Caco-2 (cell line): ENCODE measurements at regions not wholly inside any gene's neighbourhood (a gene's known extent, or its start where the extent isn't known, plus 50 kb on each side); places are given as distances from the start of the nearest gene placed in this dataset.

Experiments
- BruUV-seq: library from RNA; stranded (reverse); fragments of 400-500 nt; replicated peaks from 2 replicates; lab custom pipeline; 2021; lab: Mats Ljungman, UMichigan
- CTCF ChIA-PET: fragments of 300-600 bp; sonication (Branson Sonifier 250); formaldehyde crosslinking; loops from one replicate; lab custom pipeline; 2022; ENCODE audit warnings: antibody characterized with exemption; lab: Charles Lee
- POLR2A ChIA-PET: fragments of 300-600 bp; sonication (Branson Sonifier 250); formaldehyde crosslinking; loops from one replicate; lab custom pipeline; 2022; ENCODE audit warnings: antibody characterized with exemption; lab: Charles Lee
- DNase-seq, 2 experiments: peaks; one replicate each; pipeline versions ENCODE4 v3.0.0 to v3.0.0-alpha.2; 2020 to 2022
- H3K27me3 ChIP-seq: replicated peaks from 2 replicates; pipeline ENCODE4 v1.6.0; 2011; ENCODE audit warnings: low read length; ENCODE audit not compliant: control insufficient read depth, insufficient read depth
- H3K36me3 ChIP-seq: 2 replicates; pipeline ENCODE4 v1.5.1; 2011; ENCODE audit warnings: low read length; ENCODE audit not compliant: control insufficient read depth, insufficient read depth
- H3K4me1 ChIP-seq: fragments of 250-450 bp; sonication (Bioruptor Pico); 2 replicates; pipeline ENCODE4 v1.5.1; 2020; ENCODE audit warnings: mild to moderate bottlenecking
- H3K4me3 ChIP-seq: 2 replicates; pipeline ENCODE4 v1.5.1; 2011; ENCODE audit warnings: low read depth, mild to moderate bottlenecking, control low read depth, low read length
- H3K9me3 ChIP-seq: fragments of 250-450 bp; sonication (Bioruptor Pico); 2 replicates; pipeline ENCODE4 v1.5.1; 2020; ENCODE audit warnings: mild to moderate bottlenecking, moderate library complexity
- H3K27ac Mint-ChIP-seq: one replicate; pipeline ENCODE4 v1.8.0; 2022; ENCODE audit warnings: mixed read lengths; ENCODE audit not compliant: unreplicated experiment
- H3K27me3 Mint-ChIP-seq: one replicate; pipeline ENCODE4 v1.8.0; 2022; ENCODE audit warnings: mixed read lengths; ENCODE audit not compliant: insufficient read depth, unreplicated experiment
- H3K36me3 Mint-ChIP-seq: one replicate; pipeline ENCODE4 v1.8.0; 2022; ENCODE audit warnings: mild to moderate bottlenecking, mixed read lengths; ENCODE audit not compliant: insufficient read depth, unreplicated experiment
- H3K4me1 Mint-ChIP-seq: one replicate; pipeline ENCODE4 v1.8.0; 2022; ENCODE audit warnings: low read depth, mixed read lengths; ENCODE audit not compliant: unreplicated experiment
- H3K4me3 Mint-ChIP-seq: one replicate; pipeline ENCODE4 v1.8.0; 2022; ENCODE audit warnings: mild to moderate bottlenecking, moderate library complexity, mixed read lengths; ENCODE audit not compliant: unreplicated experiment
- H3K9me3 Mint-ChIP-seq: one replicate; pipeline ENCODE4 v1.8.0; 2022; ENCODE audit warnings: mixed read lengths; ENCODE audit not compliant: unreplicated experiment
- CTCF ChIP-seq, 2 experiments: fragments of 200-600 bp in 1 of 2; IDR thresholded peaks; 1 replicate in 1 of 2; 2 replicates in 1 of 2; pipeline versions ENCODE4 v1.5.1 to v1.8.0; 2011 to 2022; ENCODE audit warnings: antibody characterized with exemption in 1 of 2, control low read depth in 1 of 2, inconsistent platforms in 1 of 2, low read depth in 1 of 2, low read length in 1 of 2, mild to moderate bottlenecking in 1 of 2, moderate library complexity in 1 of 2; ENCODE audit not compliant: insufficient read depth in 1 of 2, severe bottlenecking in 1 of 2, unreplicated experiment in 1 of 2
- intact Hi-C: fragments of 100-400 bp; cut with micrococcal nuclease; formaldehyde crosslinking; loops from one replicate; pipeline ENCODE4 v1.10.0; 2022; ENCODE audit not compliant: unreplicated experiment

- Histone ChIP-seq H3K27me3 (no peaks in the 10 kb centered on the region), H3K4me1 (no peaks in the 10 kb centered on the region), H3K9me3 (no peaks in the 10 kb centered on the region), H3K4me3 (no peak overlapping the region), H3K36me3 (no peaks in the 10 kb centered on the region)
- no peaks in the 10 kb centered on the region for H3K9me3 Mint-ChIP-seq
- H3K4me3 Mint-ChIP-seq: no peak overlapping the region
- no peaks in the 10 kb centered on the region for H3K4me1 Mint-ChIP-seq
- no peak for DNase-seq
- intact Hi-C loops: no loop called here
- no peak for TF ChIP-seq CTCF (IDR thresholded peaks at IDR 0.05; ENCODE audit: insufficient read depth in 1 of 2, low read depth in 1 of 2, low read length in 1 of 2, severe bottlenecking in 1 of 2, unreplicated experiment in 1 of 2)
- ChIA-PET CTCF (no interaction called here), POLR2A (no interaction called here)
- peaks cover 2% of the 10 kb centered on the region for H3K27me3 Mint-ChIP-seq
- H3K36me3 Mint-ChIP-seq: no peaks in the 10 kb centered on the region
- H3K27ac Mint-ChIP-seq: no peak overlapping the region
- no TSS peak for BruUV-seq
Measured at GRCh38 chr5:2338686-2339085, 412.8 kb downstream of the IRX2 start.

- ChIA-PET POLR2A (no interaction called here), CTCF (no interaction called here)
- Histone ChIP-seq H3K4me1 (no peaks in the 10 kb centered on the region), H3K27me3 (no peaks in the 10 kb centered on the region; the same call in 1 of the 2 replicates), H3K9me3 (no peaks in the 10 kb centered on the region), H3K36me3 (no peaks in the 10 kb centered on the region), H3K4me3 (no peak overlapping the region)
- BruUV-seq: no TSS peak
- DNase-seq: no peak
- Mint-ChIP-seq H3K4me1 (no peaks in the 10 kb centered on the region), H3K9me3 (peaks cover 12% of the 10 kb centered on the region), H3K27me3 (no peaks in the 10 kb centered on the region), H3K4me3 (no peak overlapping the region), H3K36me3 (no peaks in the 10 kb centered on the region), H3K27ac (no peak overlapping the region)
- intact Hi-C loops: no loop called here
- TF ChIP-seq CTCF (IDR thresholded peaks at IDR 0.05; ENCODE audit: insufficient read depth in 1 of 2, low read depth in 1 of 2, low read length in 1 of 2, severe bottlenecking in 1 of 2, unreplicated experiment in 1 of 2): no peak
Measured at GRCh38 chr5:2335733-2336515, 415.6 kb downstream of the IRX2 start.

GRCh38 chr5:2335125-2335732 is 416.2 kb downstream of the IRX2 start:
- H3K27me3 ChIP-seq: no peaks in the 10 kb centered on the region; the same call in 1 of the 2 replicates
- CTCF ChIA-PET: no interaction called here
- no peaks in the 10 kb centered on the region for H3K36me3 Mint-ChIP-seq
- peaks cover 12% of the 10 kb centered on the region for H3K9me3 Mint-ChIP-seq
- no peaks in the 10 kb centered on the region for H3K27me3 Mint-ChIP-seq
- no TSS peak for BruUV-seq
- H3K27ac Mint-ChIP-seq: no peak overlapping the region
- no peaks in the 10 kb centered on the region for H3K4me1 ChIP-seq
- H3K9me3 ChIP-seq: no peaks in the 10 kb centered on the region
- H3K4me3 ChIP-seq: no peak overlapping the region
- H3K4me1 Mint-ChIP-seq: no peaks in the 10 kb centered on the region
- no peak for DNase-seq
- TF ChIP-seq CTCF (IDR thresholded peaks at IDR 0.05; ENCODE audit: insufficient read depth in 1 of 2, low read depth in 1 of 2, low read length in 1 of 2, severe bottlenecking in 1 of 2, unreplicated experiment in 1 of 2): no peak
- POLR2A ChIA-PET: no interaction called here
- H3K36me3 ChIP-seq: no peaks in the 10 kb centered on the region
- H3K4me3 Mint-ChIP-seq: no peak overlapping the region
- intact Hi-C loops: no loop called here
